Endothelial cell (in vitro differentiated cells): ENCODE measurements at regions not wholly inside any gene's neighbourhood (a gene's known extent, or its start where the extent isn't known, plus 50 kb on each side); places are given as distances from the start of the nearest gene placed in this dataset.

Experiments
- DNase-seq: peaks from one replicate; pipeline ENCODE4 v3.0.0; 2021; ENCODE audit warnings: low spot score
- H3K27ac Mint-ChIP-seq: one replicate; pipeline ENCODE4 v1.8.0; 2021; ENCODE audit warnings: mixed read lengths, inconsistent platforms; ENCODE audit not compliant: unreplicated experiment
- H3K27me3 Mint-ChIP-seq: one replicate; pipeline ENCODE4 v1.8.0; 2021; ENCODE audit warnings: mild to moderate bottlenecking, moderate library complexity, mixed read lengths, inconsistent platforms; ENCODE audit not compliant: unreplicated experiment
- H3K36me3 Mint-ChIP-seq: one replicate; pipeline ENCODE4 v1.8.0; 2021; ENCODE audit warnings: mild to moderate bottlenecking, low read depth, mixed read lengths, inconsistent platforms; ENCODE audit not compliant: unreplicated experiment
- H3K4me1 Mint-ChIP-seq: one replicate; pipeline ENCODE4 v1.8.0; 2021; ENCODE audit warnings: mild to moderate bottlenecking, mixed read lengths, inconsistent platforms; ENCODE audit not compliant: unreplicated experiment
- H3K4me3 Mint-ChIP-seq: one replicate; pipeline ENCODE4 v1.8.0; 2021; ENCODE audit warnings: mild to moderate bottlenecking, mixed read lengths, inconsistent platforms; ENCODE audit not compliant: unreplicated experiment
- H3K9me3 Mint-ChIP-seq: one replicate; pipeline ENCODE4 v1.8.0; 2021; ENCODE audit warnings: mixed read lengths, inconsistent platforms; ENCODE audit not compliant: unreplicated experiment
- CTCF ChIP-seq: fragments of 200-600 bp; sonication (generic); IDR thresholded peaks from one replicate; pipeline ENCODE4 v1.5.0; 2021; ENCODE audit warnings: antibody characterized with exemption; ENCODE audit not compliant: unreplicated experiment

- no peak for TF ChIP-seq CTCF
- Mint-ChIP-seq H3K9me3 (no peaks in the 10 kb centered on the region), H3K27me3 (peaks cover 3% of the 10 kb centered on the region), H3K4me3 (no peak overlapping the region), H3K27ac (no peak overlapping the region), H3K4me1 (peaks cover 52% of the 10 kb centered on the region), H3K36me3 (no peaks in the 10 kb centered on the region)
- no peak for DNase-seq
These were observed 463.1 kb downstream of the SHQ1 start for GRCh38 chr3:72385167-72385566.

GRCh38 chr3:72384602-72385001, 463.6 kb downstream of the SHQ1 start:
- H3K4me1 Mint-ChIP-seq = peaks cover 54% of the 10 kb centered on the region
- no peaks in the 10 kb centered on the region for H3K9me3 Mint-ChIP-seq
- DNase-seq = no peak
- no peak overlapping the region for H3K4me3 Mint-ChIP-seq
- H3K27me3 Mint-ChIP-seq = peaks cover 3% of the 10 kb centered on the region
- no peak overlapping the region for H3K27ac Mint-ChIP-seq
- H3K36me3 Mint-ChIP-seq = no peaks in the 10 kb centered on the region
- no peak for TF ChIP-seq CTCF

GRCh38 chr3:72383883-72384282, 464.4 kb downstream of the SHQ1 start:
- TF ChIP-seq CTCF = no peak
- DNase-seq = no peak
- no peak overlapping the region for H3K27ac Mint-ChIP-seq
- H3K4me3 Mint-ChIP-seq = no peak overlapping the region
- H3K27me3 Mint-ChIP-seq = peaks cover 3% of the 10 kb centered on the region
- H3K4me1 Mint-ChIP-seq = peaks cover 50% of the 10 kb centered on the region
- H3K9me3 Mint-ChIP-seq = no peaks in the 10 kb centered on the region
- peaks cover 1% of the 10 kb centered on the region for H3K36me3 Mint-ChIP-seq

GRCh38 chr3:72383230-72383629, 465.0 kb downstream of the SHQ1 start:
- Mint-ChIP-seq H3K9me3 (no peaks in the 10 kb centered on the region), H3K4me1 (peaks cover 47% of the 10 kb centered on the region), H3K27me3 (peaks cover 3% of the 10 kb centered on the region), H3K27ac (no peak overlapping the region), H3K36me3 (peaks cover 8% of the 10 kb centered on the region), H3K4me3 (no peak overlapping the region)
- DNase-seq = no peak
- TF ChIP-seq CTCF = no peak

- Mint-ChIP-seq H3K27ac (no peak overlapping the region), H3K9me3 (no peaks in the 10 kb centered on the region), H3K27me3 (peaks cover 3% of the 10 kb centered on the region), H3K4me3 (no peak overlapping the region), H3K36me3 (peaks cover 9% of the 10 kb centered on the region), H3K4me1 (peaks cover 43% of the 10 kb centered on the region)
- no peak for TF ChIP-seq CTCF
- DNase-seq = no peak
These were observed 465.8 kb downstream of the SHQ1 start for GRCh38 chr3:72382460-72382859.
